Lower leg skin (tissue), 4 donors: ENCODE measurements at regions not wholly inside any gene's neighbourhood (a gene's known extent, or its start where the extent isn't known, plus 50 kb on each side); places are given as distances from the start of the nearest gene placed in this dataset.

ENCODE experiments used
- DNase-seq, 2 donors: peaks; one replicate each; pipeline ENCODE4 v3.0.0-alpha.2; 2019; ENCODE audit warnings: low spot score in 2 of 2
- H3K4me3 ChIP-seq: fragments of 200-600 bp; sonication (generic); 2 replicates; pipeline ENCODE4 v1.5.1; 2017; ENCODE audit warnings: mild to moderate bottlenecking, low read depth; ENCODE audit not compliant: poor library complexity, severe bottlenecking
- CTCF ChIP-seq, 3 donors: fragments of 450-650 bp; IDR thresholded peaks; one replicate each; pipeline ENCODE4 v1.5.1; 2016; ENCODE audit warnings: antibody characterized with exemption in 3 of 3, mild to moderate bottlenecking in 3 of 3, moderate library complexity in 2 of 3
- POLR2A ChIP-seq, 2 donors: fragments of 450-650 bp; IDR thresholded peaks; one replicate each; pipeline ENCODE4 v1.6.1; 2016 to 2017; ENCODE audit warnings: antibody characterized with exemption in 2 of 2, mild to moderate bottlenecking in 1 of 2, moderate library complexity in 1 of 2
- WGBS, 2 donors: methylation state at CpG; one replicate each; pipeline ENCODE4 v1.1.5; 2018; 5-methylcytosine and 5-hydroxymethylcytosine counted together
- intact Hi-C: fragments of 100-400 bp; cut with DNase I; formaldehyde crosslinking; loops from one replicate; pipeline ENCODE4 v1.15.0; 2023; ENCODE audit warnings: low total_unique reads

GRCh38 chr14:61847861-61848260 is 85.6 kb downstream of the SNAPC1 start:
- intact Hi-C loops, result no loop called here
- no peak for TF ChIP-seq POLR2A (IDR thresholded peaks at IDR 0.05)
- TF ChIP-seq CTCF (IDR thresholded peaks at IDR 0.05), result no peak
- no peak for DNase-seq
- H3K4me3 ChIP-seq, result no peak overlapping the region
- WGBS, 2 donors, result 87 to 91% methylated on average over 3 of the region's 3 CpGs

- H3K4me3 ChIP-seq, result no peak overlapping the region
- intact Hi-C loops, result no loop called here
- DNase-seq, result no peak
- TF ChIP-seq POLR2A (IDR thresholded peaks at IDR 0.05) (no peak), CTCF (IDR thresholded peaks at IDR 0.05) (no peak)
These were observed 92.7 kb downstream of the SNAPC1 start for GRCh38 chr14:61854898-61855297.

GRCh38 chr14:61860294-61860918 is 98.2 kb downstream of the SNAPC1 start:
- DNase-seq, result no peak
- TF ChIP-seq CTCF (IDR thresholded peaks at IDR 0.05), result no peak
- TF ChIP-seq POLR2A (IDR thresholded peaks at IDR 0.05), result no peak
- H3K4me3 ChIP-seq, result no peak overlapping the region
- intact Hi-C loops, result no loop called here
- WGBS, 2 donors, result 72 to 83% methylated on average over 1 of the region's 1 CpG

- DNase-seq, result no peak
- 47 to 69% methylated on average over 7 of the region's 7 CpGs for WGBS, 2 donors
- no peak for TF ChIP-seq CTCF (IDR thresholded peaks at IDR 0.05)
- TF ChIP-seq POLR2A (IDR thresholded peaks at IDR 0.05), result no peak
- no peak overlapping the region for H3K4me3 ChIP-seq
- intact Hi-C loops, result no loop called here
These were observed 99.2 kb downstream of the SNAPC1 start for GRCh38 chr14:61861320-61861865.

GRCh38 chr14:61864329-61864898 is 102.2 kb downstream of the SNAPC1 start:
- WGBS, 2 donors, result 93 to 95% methylated on average over 43 of the region's 43 CpGs
- no peak for DNase-seq
- TF ChIP-seq CTCF (IDR thresholded peaks at IDR 0.05) (no peak), POLR2A (IDR thresholded peaks at IDR 0.05) (no peak)
- intact Hi-C loops, result no loop called here
- no peak overlapping the region for H3K4me3 ChIP-seq
